Loucy (cell line): ENCODE measurements at regions not wholly inside any gene's neighbourhood (a gene's known extent, or its start where the extent isn't known, plus 50 kb on each side); places are given as distances from the start of the nearest gene placed in this dataset.

ENCODE experiments used
- H2AFZ ChIP-seq: fragments of 200-600 bp; sonication (generic); 2 replicates; pipeline ENCODE4 v1.6.0; 2016; ENCODE audit warnings: antibody characterized with exemption, mild to moderate bottlenecking, low read length, moderate library complexity
- H3F3A ChIP-seq: fragments of 200-600 bp; 2 replicates; pipeline ENCODE4 v1.6.0; 2016; ENCODE audit warnings: antibody characterized with exemption, low read depth, mild to moderate bottlenecking
- H3K27me3 ChIP-seq: fragments of 200-600 bp; sonication (generic); 2 replicates; pipeline ENCODE4 v1.6.1; 2014; ENCODE audit warnings: low read length, mild to moderate bottlenecking; ENCODE audit not compliant: insufficient read depth, poor library complexity, severe bottlenecking
- H3K36me3 ChIP-seq: fragments of 200-600 bp; sonication (generic); 2 replicates; pipeline ENCODE4 v1.6.1; 2016; ENCODE audit warnings: low read length; ENCODE audit not compliant: insufficient read depth
- H3K4me1 ChIP-seq: fragments of 200-600 bp; sonication (generic); 2 replicates; pipeline ENCODE4 v1.5.1; 2014; ENCODE audit warnings: low read length, mild to moderate bottlenecking; ENCODE audit not compliant: insufficient read depth, poor library complexity, severe bottlenecking
- H3K4me2 ChIP-seq: fragments of 200-600 bp; sonication (generic); 2 replicates; pipeline ENCODE4 v1.6.0; 2014; ENCODE audit warnings: antibody characterized with exemption, low read length, low read depth, mild to moderate bottlenecking; ENCODE audit not compliant: poor library complexity, severe bottlenecking
- H3K4me3 ChIP-seq: fragments of 200-600 bp; sonication (generic); 2 replicates; pipeline ENCODE4 v1.5.1; 2014; ENCODE audit warnings: low read length, mild to moderate bottlenecking, mixed read lengths; ENCODE audit not compliant: poor library complexity, severe bottlenecking
- H3K79me2 ChIP-seq: fragments of 200-600 bp; sonication (generic); 2 replicates; pipeline ENCODE4 v1.6.1; 2014; ENCODE audit warnings: low read length; ENCODE audit not compliant: insufficient read depth
- H3K9ac ChIP-seq: fragments of 200-600 bp; sonication (generic); 2 replicates; pipeline ENCODE4 v1.6.0; 2014; ENCODE audit warnings: mild to moderate bottlenecking, low read depth, low read length, moderate library complexity; ENCODE audit not compliant: poor library complexity, severe bottlenecking
- H3K9me2 ChIP-seq: fragments of 200-600 bp; sonication (generic); replicated peaks from 2 replicates; pipeline ENCODE4 v1.6.1; 2016; ENCODE audit warnings: low read depth, low read length, mixed read lengths
- H3K9me3 ChIP-seq: fragments of 200-600 bp; sonication (generic); 2 replicates; pipeline ENCODE4 v1.6.1; 2014; ENCODE audit warnings: mild to moderate bottlenecking, antibody characterized with exemption, low read length, low read depth; ENCODE audit not compliant: insufficient read depth
- H4K20me1 ChIP-seq: fragments of 200-600 bp; sonication (generic); 2 replicates; pipeline ENCODE4 v1.6.0; 2014; ENCODE audit warnings: antibody characterized with exemption, low read length, mild to moderate bottlenecking; ENCODE audit not compliant: insufficient read depth, poor library complexity, severe bottlenecking
- EZH2phosphoT487 ChIP-seq: fragments of 200-600 bp; IDR thresholded peaks from 2 replicates; pipeline ENCODE4 v1.6.1; 2018; ENCODE audit warnings: antibody characterized with exemption, mild to moderate bottlenecking, moderate library complexity, borderline replicate concordance
- TF ChIP-seq, protein P1 (sequence below): fragments of 200-600 bp; sonication (generic); conservative IDR thresholded peaks from 2 replicates; pipeline ENCODE4 v1.5.1; 2014; ENCODE audit warnings: mild to moderate bottlenecking, antibody characterized with exemption, low read length

DNA sequence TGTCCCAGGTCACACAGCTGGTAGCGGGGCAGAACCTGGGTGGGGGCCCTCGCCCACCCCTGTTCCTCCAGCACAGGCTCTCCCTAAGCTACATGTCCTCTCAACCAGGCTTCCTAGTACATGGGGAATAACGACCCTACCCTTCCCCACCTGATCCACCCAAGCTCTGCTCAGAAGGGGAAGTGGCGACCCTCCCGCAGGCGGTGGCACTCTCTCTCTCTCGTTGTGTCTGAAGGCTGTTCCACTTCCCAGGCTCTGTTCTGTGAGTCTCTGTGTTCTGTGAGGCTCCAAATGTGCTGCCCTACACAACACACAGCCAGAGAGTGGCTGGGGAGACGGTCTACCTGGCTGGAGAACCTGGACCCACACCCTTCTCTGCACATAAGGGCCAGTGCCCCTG, 135.8 kb downstream of the COPS8 start:
- H3K4me2 ChIP-seq = no peak overlapping the region
- TF ChIP-seq, protein P1, sequence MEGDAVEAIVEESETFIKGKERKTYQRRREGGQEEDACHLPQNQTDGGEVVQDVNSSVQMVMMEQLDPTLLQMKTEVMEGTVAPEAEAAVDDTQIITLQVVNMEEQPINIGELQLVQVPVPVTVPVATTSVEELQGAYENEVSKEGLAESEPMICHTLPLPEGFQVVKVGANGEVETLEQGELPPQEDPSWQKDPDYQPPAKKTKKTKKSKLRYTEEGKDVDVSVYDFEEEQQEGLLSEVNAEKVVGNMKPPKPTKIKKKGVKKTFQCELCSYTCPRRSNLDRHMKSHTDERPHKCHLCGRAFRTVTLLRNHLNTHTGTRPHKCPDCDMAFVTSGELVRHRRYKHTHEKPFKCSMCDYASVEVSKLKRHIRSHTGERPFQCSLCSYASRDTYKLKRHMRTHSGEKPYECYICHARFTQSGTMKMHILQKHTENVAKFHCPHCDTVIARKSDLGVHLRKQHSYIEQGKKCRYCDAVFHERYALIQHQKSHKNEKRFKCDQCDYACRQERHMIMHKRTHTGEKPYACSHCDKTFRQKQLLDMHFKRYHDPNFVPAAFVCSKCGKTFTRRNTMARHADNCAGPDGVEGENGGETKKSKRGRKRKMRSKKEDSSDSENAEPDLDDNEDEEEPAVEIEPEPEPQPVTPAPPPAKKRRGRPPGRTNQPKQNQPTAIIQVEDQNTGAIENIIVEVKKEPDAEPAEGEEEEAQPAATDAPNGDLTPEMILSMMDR = no peak
- TF ChIP-seq EZH2phosphoT487 = no peak
- no peaks in the 10 kb centered on the region for H4K20me1 ChIP-seq
- H3K9ac ChIP-seq = no peak overlapping the region
- no peaks in the 10 kb centered on the region for H3K4me1 ChIP-seq
- H3K9me2 ChIP-seq = no peaks in the 10 kb centered on the region
- H3K27me3 ChIP-seq = no peaks in the 10 kb centered on the region
- H3F3A ChIP-seq = no peaks in the 10 kb centered on the region
- no peaks in the 10 kb centered on the region for H3K9me3 ChIP-seq
- no peaks in the 10 kb centered on the region for H3K79me2 ChIP-seq
- no peaks in the 10 kb centered on the region for H3K36me3 ChIP-seq
- no peak overlapping the region for H2AFZ ChIP-seq
- no peak overlapping the region for H3K4me3 ChIP-seq

DNA sequence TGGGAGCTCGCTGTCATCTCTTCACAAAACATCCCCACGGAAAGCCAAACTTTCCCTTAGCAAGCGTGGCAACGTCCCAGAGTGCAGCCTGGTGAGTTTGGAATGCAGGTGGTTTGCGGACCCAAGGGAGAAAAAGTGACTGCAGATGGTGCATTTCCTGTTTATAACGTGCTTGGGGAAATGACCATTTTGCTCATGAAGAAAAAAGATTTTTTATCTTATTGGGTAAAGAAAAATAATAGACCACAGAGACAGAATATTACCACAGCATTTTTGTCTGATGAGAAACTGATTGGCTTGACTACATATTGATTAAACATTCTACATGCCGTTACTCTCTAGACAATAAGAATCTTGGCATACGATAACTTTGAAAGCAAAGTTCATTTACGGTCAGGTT, 136.5 kb downstream of the COPS8 start:
- TF ChIP-seq EZH2phosphoT487 = no peak
- TF ChIP-seq, protein P1 = no peak
- no peaks in the 10 kb centered on the region for H4K20me1 ChIP-seq
- H3K9me3 ChIP-seq = no peaks in the 10 kb centered on the region
- H3F3A ChIP-seq = no peaks in the 10 kb centered on the region
- H3K4me1 ChIP-seq = no peaks in the 10 kb centered on the region
- H3K36me3 ChIP-seq = no peaks in the 10 kb centered on the region
- H3K27me3 ChIP-seq = no peaks in the 10 kb centered on the region
- H3K4me3 ChIP-seq = no peak overlapping the region
- no peaks in the 10 kb centered on the region for H3K79me2 ChIP-seq
- H3K4me2 ChIP-seq = no peak overlapping the region
- no peak overlapping the region for H2AFZ ChIP-seq
- no peak overlapping the region for H3K9ac ChIP-seq
- H3K9me2 ChIP-seq = no peaks in the 10 kb centered on the region

GRCh38 chr2:237222601-237223041, 136.9 kb downstream of the COPS8 start:
- H3K36me3 ChIP-seq = no peaks in the 10 kb centered on the region
- no peaks in the 10 kb centered on the region for H3F3A ChIP-seq
- TF ChIP-seq EZH2phosphoT487 = no peak
- TF ChIP-seq, protein P1 = no peak
- no peak overlapping the region for H3K4me3 ChIP-seq
- no peaks in the 10 kb centered on the region for H3K27me3 ChIP-seq
- H3K9me2 ChIP-seq = no peaks in the 10 kb centered on the region
- no peaks in the 10 kb centered on the region for H3K9me3 ChIP-seq
- H3K4me2 ChIP-seq = no peak overlapping the region
- no peaks in the 10 kb centered on the region for H4K20me1 ChIP-seq
- H3K9ac ChIP-seq = no peak overlapping the region
- no peaks in the 10 kb centered on the region for H3K4me1 ChIP-seq
- H2AFZ ChIP-seq = no peak overlapping the region
- H3K79me2 ChIP-seq = no peaks in the 10 kb centered on the region
